ENCODE measurements at regions not wholly inside any gene's neighbourhood (a gene's known extent, or its start where the extent isn't known, plus 50 kb on each side); places are given as distances from the start of the nearest gene placed in this dataset.

DNA sequence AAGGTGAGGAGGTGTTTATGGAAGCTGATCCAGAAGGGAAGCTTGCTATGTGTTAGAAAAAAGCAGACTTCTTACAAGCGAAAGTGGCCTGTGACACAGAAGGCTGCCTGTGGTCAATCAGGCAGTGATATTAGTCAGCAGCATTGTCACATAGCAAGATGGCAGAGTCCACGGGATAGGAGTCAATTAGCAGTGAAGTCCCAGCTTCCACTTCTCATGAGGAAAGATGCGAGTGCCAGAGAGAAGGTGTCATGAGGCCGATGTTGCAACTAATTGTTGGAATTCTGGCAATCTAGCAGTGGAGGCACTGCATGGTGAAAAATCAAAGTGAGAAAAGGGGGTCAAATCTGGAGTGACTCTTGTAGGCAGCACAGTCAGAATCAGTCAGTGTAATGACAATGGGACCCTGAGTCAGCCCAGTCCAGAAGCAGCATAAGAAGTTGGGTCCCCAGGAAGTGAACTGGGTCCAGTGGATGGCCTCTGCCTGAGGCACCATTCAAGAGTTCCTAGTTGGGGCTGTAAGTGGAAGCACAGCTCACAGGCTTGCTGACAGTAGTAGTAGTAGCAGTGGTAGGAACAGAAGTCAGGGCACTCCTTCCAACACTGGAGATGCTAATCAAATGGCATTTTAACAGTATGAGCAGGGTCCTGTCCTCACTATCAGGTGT is 85.1 kb downstream of the TNFRSF13B start:
- TF ChIP-seq, protein P1, sequence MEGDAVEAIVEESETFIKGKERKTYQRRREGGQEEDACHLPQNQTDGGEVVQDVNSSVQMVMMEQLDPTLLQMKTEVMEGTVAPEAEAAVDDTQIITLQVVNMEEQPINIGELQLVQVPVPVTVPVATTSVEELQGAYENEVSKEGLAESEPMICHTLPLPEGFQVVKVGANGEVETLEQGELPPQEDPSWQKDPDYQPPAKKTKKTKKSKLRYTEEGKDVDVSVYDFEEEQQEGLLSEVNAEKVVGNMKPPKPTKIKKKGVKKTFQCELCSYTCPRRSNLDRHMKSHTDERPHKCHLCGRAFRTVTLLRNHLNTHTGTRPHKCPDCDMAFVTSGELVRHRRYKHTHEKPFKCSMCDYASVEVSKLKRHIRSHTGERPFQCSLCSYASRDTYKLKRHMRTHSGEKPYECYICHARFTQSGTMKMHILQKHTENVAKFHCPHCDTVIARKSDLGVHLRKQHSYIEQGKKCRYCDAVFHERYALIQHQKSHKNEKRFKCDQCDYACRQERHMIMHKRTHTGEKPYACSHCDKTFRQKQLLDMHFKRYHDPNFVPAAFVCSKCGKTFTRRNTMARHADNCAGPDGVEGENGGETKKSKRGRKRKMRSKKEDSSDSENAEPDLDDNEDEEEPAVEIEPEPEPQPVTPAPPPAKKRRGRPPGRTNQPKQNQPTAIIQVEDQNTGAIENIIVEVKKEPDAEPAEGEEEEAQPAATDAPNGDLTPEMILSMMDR (IDR thresholded peaks at IDR 0.05) = no peak
- TF ChIP-seq POLR2A (IDR thresholded peaks at IDR 0.05) = no peak
